PC-3 (cell line): ENCODE measurements at regions not wholly inside any gene's neighbourhood (a gene's known extent, or its start where the extent isn't known, plus 50 kb on each side); places are given as distances from the start of the nearest gene placed in this dataset.
"Not testable (repeated sequence)": the region's sequence is repeated elsewhere in the genome, so short reads cannot be mapped to it uniquely, and the experiment has no call there.

Source experiments
- ATAC-seq: fragments of 200-7000 bp; cut with Tn5 transposase; 2 replicates; pipeline ENCODE4 v1.9.1; 2020; ENCODE audit warnings: mild to moderate bottlenecking, moderate library complexity
- BruUV-seq: library from RNA; stranded (reverse); fragments of 400-500 nt; replicated peaks from 2 replicates; lab custom pipeline; 2021; lab: Mats Ljungman, UMichigan
- CTCF ChIA-PET: fragments of 300-600 bp; sonication (Branson Sonifier 250); formaldehyde crosslinking; loops from one replicate; lab custom pipeline; 2022; ENCODE audit warnings: antibody characterized with exemption; lab: Charles Lee
- POLR2A ChIA-PET: fragments of 300-600 bp; sonication (Branson Sonifier 250); formaldehyde crosslinking; loops from one replicate; lab custom pipeline; 2022; ENCODE audit warnings: antibody characterized with exemption; ENCODE audit not compliant: unreplicated experiment; lab: Charles Lee
- DNase-seq: peaks from one replicate; pipeline ENCODE4 v3.0.0-alpha.2; 2015
- H2AFZ ChIP-seq: fragments of 300-600 bp; sonication (generic); 2 replicates; pipeline ENCODE4 v1.6.0; 2016; ENCODE audit warnings: antibody characterized with exemption, low read length
- H3F3A ChIP-seq: fragments of 300-600 bp; sonication (generic); one replicate; pipeline ENCODE4 v1.6.0; 2017; ENCODE audit warnings: antibody characterized with exemption, low read length, control low read depth, mild to moderate bottlenecking; ENCODE audit not compliant: unreplicated experiment
- H3K27ac ChIP-seq: fragments of 300-600 bp; sonication (generic); 2 replicates; pipeline ENCODE4 v1.5.1; 2016; ENCODE audit warnings: mild to moderate bottlenecking, low read length
- H3K27me3 ChIP-seq: fragments of 300-600 bp; sonication (generic); 2 replicates; pipeline ENCODE4 v1.6.1; 2016; ENCODE audit warnings: low read length, mixed read lengths
- H3K36me3 ChIP-seq: fragments of 300-600 bp; sonication (generic); 2 replicates; pipeline ENCODE4 v1.6.1; 2016; ENCODE audit warnings: low read depth, mixed run types, low read length, mixed read lengths
- H3K4me1 ChIP-seq: fragments of 300-600 bp; sonication (generic); 2 replicates; pipeline ENCODE4 v1.5.1; 2016; ENCODE audit warnings: low read length; ENCODE audit not compliant: insufficient read depth
- H3K4me2 ChIP-seq: fragments of 300-600 bp; sonication (generic); 2 replicates; pipeline ENCODE4 v1.6.0; 2016; ENCODE audit warnings: low read length
- H3K4me3 ChIP-seq: fragments of 300-600 bp; sonication (generic); 2 replicates; pipeline ENCODE4 v1.5.1; 2016; ENCODE audit warnings: mild to moderate bottlenecking, low read length, mixed read lengths
- H3K79me2 ChIP-seq: fragments of 300-600 bp; sonication (generic); 2 replicates; pipeline ENCODE4 v1.6.1; 2017; ENCODE audit warnings: low read length, mixed read lengths
- H3K9ac ChIP-seq: fragments of 300-600 bp; sonication (generic); 2 replicates; pipeline ENCODE4 v1.6.0; 2016; ENCODE audit warnings: mild to moderate bottlenecking, low read length
- H3K9me2 ChIP-seq: fragments of 300-600 bp; sonication (generic); replicated peaks from 2 replicates; pipeline ENCODE4 v1.6.1; 2016; ENCODE audit warnings: mixed run types, low read length, mixed read lengths
- H3K9me3 ChIP-seq: fragments of 300-600 bp; sonication (generic); 2 replicates; pipeline ENCODE4 v1.6.1; 2016; ENCODE audit warnings: low read length, mixed read lengths
- H4K20me1 ChIP-seq: fragments of 300-600 bp; sonication (generic); 2 replicates; pipeline ENCODE4 v1.6.1; 2016; ENCODE audit warnings: low read length, mixed read lengths
- intact Hi-C: fragments of 100-400 bp; cut with micrococcal nuclease; formaldehyde crosslinking; loops from 2 replicates; pipeline ENCODE4 v1.9.0; 2023

DNA sequence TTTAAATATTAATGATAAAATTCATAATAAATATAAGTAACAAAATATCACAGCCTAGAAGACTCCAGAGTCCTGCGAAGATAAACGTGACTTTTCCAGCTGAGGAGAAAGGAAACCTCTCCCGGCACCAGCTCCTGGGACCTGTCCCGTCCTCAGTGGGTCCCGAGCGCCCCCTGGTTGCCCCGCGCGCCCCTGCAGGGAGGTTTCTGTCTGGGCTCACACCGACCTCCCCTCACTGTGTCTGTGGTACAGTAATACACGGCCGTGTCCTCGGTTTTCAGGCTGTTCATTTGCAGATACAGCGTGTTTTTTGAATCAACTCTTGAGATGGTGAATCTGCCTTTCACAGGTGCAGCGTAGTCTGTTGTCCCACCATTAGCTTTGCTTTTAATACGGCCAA, 478.7 kb downstream of the TP53TG3F start:
- H3K4me3 ChIP-seq, H3K79me2 ChIP-seq, POLR2A ChIA-PET, H3K36me3 ChIP-seq, H3K9me3 ChIP-seq, H3K4me2 ChIP-seq, H3K9me2 ChIP-seq, H3K27me3 ChIP-seq, H4K20me1 ChIP-seq, DNase-seq, CTCF ChIA-PET, H3K9ac ChIP-seq, H3F3A ChIP-seq, intact Hi-C loops, ATAC-seq, H3K27ac ChIP-seq, H2AFZ ChIP-seq, H3K4me1 ChIP-seq, BruUV-seq: not testable (repeated sequence)

DNA sequence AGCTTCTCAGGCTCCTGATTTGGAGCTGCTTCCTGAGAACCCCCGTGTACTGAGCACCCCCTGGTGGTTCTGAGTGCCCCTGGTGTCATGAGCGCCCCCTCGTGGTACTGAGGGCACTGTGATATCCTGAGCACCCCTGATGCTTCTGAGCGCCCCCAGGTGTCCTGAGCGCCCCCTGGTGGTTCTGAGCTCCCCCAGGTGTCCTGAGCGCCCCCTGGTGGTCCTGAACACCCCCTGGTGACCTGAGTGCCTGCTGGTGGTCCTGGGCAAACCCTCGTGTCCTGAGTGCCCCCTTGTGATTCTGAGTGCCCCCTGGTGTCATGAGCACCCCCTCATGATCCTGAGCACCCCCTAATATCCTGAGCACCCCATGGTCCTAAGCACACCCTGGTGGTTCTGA, 502.1 kb downstream of the TP53TG3F start:
- H2AFZ ChIP-seq, H3K9me3 ChIP-seq, H3K4me1 ChIP-seq, intact Hi-C loops, CTCF ChIA-PET, H3K36me3 ChIP-seq, H3K9me2 ChIP-seq, H3K9ac ChIP-seq, H3F3A ChIP-seq, H3K4me3 ChIP-seq, H4K20me1 ChIP-seq, H3K4me2 ChIP-seq, POLR2A ChIA-PET, H3K27me3 ChIP-seq, DNase-seq, H3K79me2 ChIP-seq, ATAC-seq, BruUV-seq, H3K27ac ChIP-seq: not testable (repeated sequence)

DNA sequence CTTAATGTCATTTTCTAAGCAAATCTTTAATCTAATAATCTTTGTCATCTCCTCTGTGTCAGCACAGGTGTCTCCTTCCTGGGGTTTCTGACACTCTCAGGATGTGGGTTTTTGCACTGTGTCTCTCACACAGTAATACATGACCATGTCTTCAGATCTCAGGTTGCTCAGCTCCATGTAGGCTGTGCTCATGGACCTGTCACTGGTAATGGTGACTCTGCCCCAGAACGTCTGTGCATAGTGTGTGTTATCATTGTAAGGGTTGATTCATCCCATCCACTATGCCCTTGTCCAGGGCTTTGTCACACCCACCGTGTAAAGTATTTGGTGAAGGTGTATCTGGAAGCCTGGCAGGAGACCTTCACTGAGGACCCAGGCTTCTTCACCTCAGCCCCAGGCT, 506.1 kb downstream of the TP53TG3F start:
- H3K9me3 ChIP-seq, H3K9me2 ChIP-seq, CTCF ChIA-PET, ATAC-seq, intact Hi-C loops, H3K9ac ChIP-seq, H3K27me3 ChIP-seq, H3F3A ChIP-seq, H3K4me2 ChIP-seq, H3K4me1 ChIP-seq, H3K79me2 ChIP-seq, H3K36me3 ChIP-seq, H2AFZ ChIP-seq, DNase-seq, H3K4me3 ChIP-seq, BruUV-seq, H3K27ac ChIP-seq, POLR2A ChIA-PET, H4K20me1 ChIP-seq: not testable (repeated sequence)

DNA sequence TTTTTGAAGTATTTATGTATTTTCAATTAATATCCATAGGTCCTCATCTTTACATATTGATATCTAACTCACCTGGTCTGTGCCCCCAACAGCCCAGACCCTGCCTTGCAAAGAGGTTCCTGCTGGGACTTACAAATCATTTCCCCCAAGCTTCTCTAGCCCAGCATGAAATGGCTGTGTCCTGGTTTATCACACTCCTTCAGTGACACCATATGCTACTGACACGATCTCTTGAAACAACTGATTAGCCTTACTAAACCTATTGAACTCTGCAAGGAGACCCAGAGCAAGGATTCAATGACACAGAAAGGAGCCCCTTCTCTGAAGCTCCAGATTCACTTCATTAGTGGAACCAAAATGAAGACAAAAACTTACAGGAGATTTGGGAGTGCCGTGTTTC, 507.4 kb downstream of the TP53TG3F start:
- H3K36me3 ChIP-seq, H3F3A ChIP-seq, H3K9ac ChIP-seq, BruUV-seq, H3K4me2 ChIP-seq, H3K9me3 ChIP-seq, POLR2A ChIA-PET, H3K4me1 ChIP-seq, H3K4me3 ChIP-seq, H2AFZ ChIP-seq, ATAC-seq, H3K27ac ChIP-seq, H3K27me3 ChIP-seq, H4K20me1 ChIP-seq, DNase-seq, H3K9me2 ChIP-seq, H3K79me2 ChIP-seq, CTCF ChIA-PET, intact Hi-C loops: not testable (repeated sequence)

DNA sequence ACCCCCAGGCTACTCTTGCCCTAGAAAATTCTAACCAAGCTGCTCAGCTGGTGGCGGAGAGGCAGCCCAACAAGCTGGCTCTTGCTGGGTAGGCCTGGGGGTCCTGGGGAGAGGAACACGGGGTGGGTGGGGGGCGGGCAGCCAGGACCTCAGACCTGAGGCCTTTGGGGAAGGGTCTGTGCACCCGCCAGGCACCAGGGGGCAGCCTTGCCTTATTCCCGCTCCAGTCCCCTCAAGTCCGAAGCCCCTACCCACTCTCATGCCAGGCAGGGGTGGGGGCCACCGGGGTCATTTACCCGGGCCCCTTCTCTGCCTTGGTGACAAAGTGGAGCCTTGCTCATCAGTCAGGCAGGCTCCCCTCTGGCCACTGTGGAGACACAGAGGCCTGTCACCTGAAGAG, 515.1 kb downstream of the TP53TG3F start:
- H3K4me1 ChIP-seq, H3K36me3 ChIP-seq, H3K27ac ChIP-seq, H3K79me2 ChIP-seq, H3K9me2 ChIP-seq, intact Hi-C loops, H3F3A ChIP-seq, H3K9me3 ChIP-seq, BruUV-seq, H3K9ac ChIP-seq, H3K4me3 ChIP-seq, DNase-seq, POLR2A ChIA-PET, ATAC-seq, CTCF ChIA-PET, H3K27me3 ChIP-seq, H3K4me2 ChIP-seq, H4K20me1 ChIP-seq, H2AFZ ChIP-seq: not testable (repeated sequence)

DNA sequence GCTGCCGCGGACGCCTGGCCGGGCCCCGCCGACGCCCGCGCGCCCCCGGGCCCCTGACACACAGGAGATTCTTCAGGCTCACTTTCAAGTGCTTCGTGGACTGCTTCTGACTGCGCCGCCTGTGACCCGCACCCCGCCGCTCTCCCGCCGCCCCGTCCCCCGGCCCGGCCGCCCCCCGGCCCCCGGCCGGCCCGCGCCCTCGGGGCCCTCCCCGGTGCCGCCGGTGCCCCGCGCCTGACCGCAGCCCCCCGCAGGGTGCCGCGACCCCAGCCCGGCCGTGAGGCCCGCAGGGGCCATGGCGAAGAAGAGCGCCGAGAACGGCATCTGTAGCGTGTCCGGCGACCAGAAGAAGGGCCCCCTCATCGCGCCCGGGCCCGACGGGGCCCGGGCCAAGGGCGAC, 516.3 kb downstream of the TP53TG3F start:
- H3K4me2 ChIP-seq, H3K27ac ChIP-seq, H3K9ac ChIP-seq, H4K20me1 ChIP-seq, H3K4me3 ChIP-seq, H3K79me2 ChIP-seq, BruUV-seq, H3K9me3 ChIP-seq, H3K36me3 ChIP-seq, intact Hi-C loops, POLR2A ChIA-PET, H2AFZ ChIP-seq, H3K9me2 ChIP-seq, CTCF ChIA-PET, ATAC-seq, DNase-seq, H3K27me3 ChIP-seq, H3K4me1 ChIP-seq, H3F3A ChIP-seq: not testable (repeated sequence)

DNA sequence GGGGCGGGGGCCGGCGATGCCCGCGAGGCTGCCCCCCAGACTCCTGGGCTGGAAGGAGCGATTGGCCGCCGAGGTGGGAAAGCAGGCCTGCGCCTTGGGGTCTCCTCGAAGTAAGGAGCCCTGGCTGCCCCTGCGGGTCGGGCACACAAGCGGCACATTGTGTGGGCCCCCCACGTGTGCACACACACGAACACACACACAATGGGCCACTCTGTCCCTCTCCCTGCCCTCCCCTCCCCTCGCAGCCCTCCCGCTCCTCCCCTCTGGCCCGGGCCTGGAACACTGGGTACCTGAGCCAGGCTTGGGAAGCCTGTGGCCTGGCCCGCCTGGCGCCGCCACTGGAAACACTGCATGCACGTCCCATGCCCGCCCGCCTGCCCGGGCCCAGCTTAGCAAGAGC, 517.1 kb downstream of the TP53TG3F start:
- H3K4me3 ChIP-seq, DNase-seq, H3K9ac ChIP-seq, H2AFZ ChIP-seq, H3F3A ChIP-seq, H4K20me1 ChIP-seq, H3K4me2 ChIP-seq, H3K4me1 ChIP-seq, H3K9me3 ChIP-seq, H3K36me3 ChIP-seq, H3K79me2 ChIP-seq, POLR2A ChIA-PET, BruUV-seq, H3K27me3 ChIP-seq, H3K9me2 ChIP-seq, ATAC-seq, H3K27ac ChIP-seq, intact Hi-C loops, CTCF ChIA-PET: not testable (repeated sequence)
